Peyer's patch (tissue), 4 donors: ENCODE measurements at regions not wholly inside any gene's neighbourhood (a gene's known extent, or its start where the extent isn't known, plus 50 kb on each side); places are given as distances from the start of the nearest gene placed in this dataset.

Experiments used
- POLR2A ChIP-seq, 2 donors: fragments of 450-650 bp; IDR thresholded peaks; one replicate each; pipeline ENCODE4 v1.5.1; 2017; ENCODE audit warnings: antibody characterized with exemption in 2 of 2, mild to moderate bottlenecking in 2 of 2, moderate library complexity in 2 of 2
- TF ChIP-seq, protein P1 (sequence below), 6 experiments: fragments of 450-650 bp in 4 of 6; fragments of 200-600 bp in 2 of 6; sonication (generic) in 1 of 6; IDR thresholded peaks; one replicate each; pipeline ENCODE4 v1.5.1; 2017 to 2019; ENCODE audit warnings: antibody characterized with exemption in 6 of 6, mild to moderate bottlenecking in 3 of 6, moderate library complexity in 1 of 6

DNA sequence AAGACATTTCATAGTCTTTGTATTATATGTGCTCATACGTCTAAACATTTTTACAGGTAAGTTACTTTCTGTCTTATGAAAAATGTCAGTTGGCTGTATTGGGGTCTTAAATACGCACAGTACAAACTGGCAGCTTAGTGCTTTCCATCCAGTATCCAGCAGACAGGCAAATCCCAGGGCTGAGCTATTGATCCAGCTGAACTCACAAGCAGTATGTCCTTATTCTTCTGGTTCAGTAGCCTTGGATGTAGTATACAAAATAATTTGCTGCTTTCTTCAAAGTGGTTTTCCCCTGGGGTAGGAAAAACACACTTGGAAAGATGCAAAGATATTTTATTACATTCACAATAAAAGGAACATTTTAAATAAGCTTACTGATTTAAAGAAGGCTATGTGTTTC, 617.2 kb downstream of the NR2F1-AS1 start:
- TF ChIP-seq, protein P1, sequence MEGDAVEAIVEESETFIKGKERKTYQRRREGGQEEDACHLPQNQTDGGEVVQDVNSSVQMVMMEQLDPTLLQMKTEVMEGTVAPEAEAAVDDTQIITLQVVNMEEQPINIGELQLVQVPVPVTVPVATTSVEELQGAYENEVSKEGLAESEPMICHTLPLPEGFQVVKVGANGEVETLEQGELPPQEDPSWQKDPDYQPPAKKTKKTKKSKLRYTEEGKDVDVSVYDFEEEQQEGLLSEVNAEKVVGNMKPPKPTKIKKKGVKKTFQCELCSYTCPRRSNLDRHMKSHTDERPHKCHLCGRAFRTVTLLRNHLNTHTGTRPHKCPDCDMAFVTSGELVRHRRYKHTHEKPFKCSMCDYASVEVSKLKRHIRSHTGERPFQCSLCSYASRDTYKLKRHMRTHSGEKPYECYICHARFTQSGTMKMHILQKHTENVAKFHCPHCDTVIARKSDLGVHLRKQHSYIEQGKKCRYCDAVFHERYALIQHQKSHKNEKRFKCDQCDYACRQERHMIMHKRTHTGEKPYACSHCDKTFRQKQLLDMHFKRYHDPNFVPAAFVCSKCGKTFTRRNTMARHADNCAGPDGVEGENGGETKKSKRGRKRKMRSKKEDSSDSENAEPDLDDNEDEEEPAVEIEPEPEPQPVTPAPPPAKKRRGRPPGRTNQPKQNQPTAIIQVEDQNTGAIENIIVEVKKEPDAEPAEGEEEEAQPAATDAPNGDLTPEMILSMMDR (IDR thresholded peaks at IDR 0.05) = no peak
- TF ChIP-seq POLR2A (IDR thresholded peaks at IDR 0.05) = no peak
